ENCODE measurements at regions not wholly inside any gene's neighbourhood (a gene's known extent, or its start where the extent isn't known, plus 50 kb on each side); places are given as distances from the start of the nearest gene placed in this dataset.

- TF ChIP-seq, protein P1, sequence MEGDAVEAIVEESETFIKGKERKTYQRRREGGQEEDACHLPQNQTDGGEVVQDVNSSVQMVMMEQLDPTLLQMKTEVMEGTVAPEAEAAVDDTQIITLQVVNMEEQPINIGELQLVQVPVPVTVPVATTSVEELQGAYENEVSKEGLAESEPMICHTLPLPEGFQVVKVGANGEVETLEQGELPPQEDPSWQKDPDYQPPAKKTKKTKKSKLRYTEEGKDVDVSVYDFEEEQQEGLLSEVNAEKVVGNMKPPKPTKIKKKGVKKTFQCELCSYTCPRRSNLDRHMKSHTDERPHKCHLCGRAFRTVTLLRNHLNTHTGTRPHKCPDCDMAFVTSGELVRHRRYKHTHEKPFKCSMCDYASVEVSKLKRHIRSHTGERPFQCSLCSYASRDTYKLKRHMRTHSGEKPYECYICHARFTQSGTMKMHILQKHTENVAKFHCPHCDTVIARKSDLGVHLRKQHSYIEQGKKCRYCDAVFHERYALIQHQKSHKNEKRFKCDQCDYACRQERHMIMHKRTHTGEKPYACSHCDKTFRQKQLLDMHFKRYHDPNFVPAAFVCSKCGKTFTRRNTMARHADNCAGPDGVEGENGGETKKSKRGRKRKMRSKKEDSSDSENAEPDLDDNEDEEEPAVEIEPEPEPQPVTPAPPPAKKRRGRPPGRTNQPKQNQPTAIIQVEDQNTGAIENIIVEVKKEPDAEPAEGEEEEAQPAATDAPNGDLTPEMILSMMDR (IDR thresholded peaks at IDR 0.05; ENCODE audit: partially characterized antibody, unreplicated experiment) = no peak
- H3K27ac Mint-ChIP-seq (ENCODE audit: unreplicated experiment) = no peak overlapping the region
- H3K9me3 Mint-ChIP-seq (ENCODE audit: unreplicated experiment) = no peaks in the 10 kb centered on the region
- no peak for DNase-seq
- no peaks in the 10 kb centered on the region for H3K4me1 Mint-ChIP-seq (ENCODE audit: low read depth, unreplicated experiment)
- no peak overlapping the region for H3K4me3 Mint-ChIP-seq (ENCODE audit: unreplicated experiment)
- H3K36me3 Mint-ChIP-seq (ENCODE audit: unreplicated experiment) = peaks cover 5% of the 10 kb centered on the region
- no peaks in the 10 kb centered on the region for H3K27me3 Mint-ChIP-seq (ENCODE audit: unreplicated experiment)
Observed at GRCh38 chr4:130186931-130187330, 1091.0 kb downstream of the C4orf33 start.

DNA sequence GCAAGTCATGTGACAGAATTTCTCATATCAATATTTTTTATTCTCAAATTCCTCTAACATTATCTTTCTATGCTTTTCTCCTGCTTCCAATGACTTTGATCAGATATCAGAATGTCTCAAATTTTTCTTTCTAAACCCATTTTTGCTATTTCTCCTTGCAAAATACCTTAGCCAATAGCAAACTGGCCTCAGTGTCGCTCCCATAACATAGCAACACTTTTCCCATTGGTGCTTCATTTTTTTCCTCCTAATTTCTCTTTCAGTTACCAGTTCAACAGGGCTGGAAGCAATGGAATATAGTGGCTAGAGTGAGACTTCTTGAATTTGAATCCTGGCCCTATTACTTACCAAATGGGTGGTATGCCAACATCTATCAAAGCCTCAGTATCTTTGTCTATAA is 1091.6 kb downstream of the C4orf33 start:
- no peak overlapping the region for H3K4me3 Mint-ChIP-seq (ENCODE audit: unreplicated experiment)
- no peak for DNase-seq
- TF ChIP-seq, protein P1 (IDR thresholded peaks at IDR 0.05; ENCODE audit: partially characterized antibody, unreplicated experiment) = no peak
- H3K27me3 Mint-ChIP-seq (ENCODE audit: unreplicated experiment) = no peaks in the 10 kb centered on the region
- peaks cover 5% of the 10 kb centered on the region for H3K36me3 Mint-ChIP-seq (ENCODE audit: unreplicated experiment)
- no peaks in the 10 kb centered on the region for H3K9me3 Mint-ChIP-seq (ENCODE audit: unreplicated experiment)
- no peak overlapping the region for H3K27ac Mint-ChIP-seq (ENCODE audit: unreplicated experiment)
- no peaks in the 10 kb centered on the region for H3K4me1 Mint-ChIP-seq (ENCODE audit: low read depth, unreplicated experiment)

- no peaks in the 10 kb centered on the region for H3K9me3 Mint-ChIP-seq (ENCODE audit: unreplicated experiment)
- peaks cover 5% of the 10 kb centered on the region for H3K36me3 Mint-ChIP-seq (ENCODE audit: unreplicated experiment)
- H3K27ac Mint-ChIP-seq (ENCODE audit: unreplicated experiment) = no peak overlapping the region
- TF ChIP-seq, protein P1 (IDR thresholded peaks at IDR 0.05; ENCODE audit: partially characterized antibody, unreplicated experiment) = no peak
- DNase-seq = no peak
- no peak overlapping the region for H3K4me3 Mint-ChIP-seq (ENCODE audit: unreplicated experiment)
- H3K4me1 Mint-ChIP-seq (ENCODE audit: low read depth, unreplicated experiment) = no peaks in the 10 kb centered on the region
- no peaks in the 10 kb centered on the region for H3K27me3 Mint-ChIP-seq (ENCODE audit: unreplicated experiment)
Observed at GRCh38 chr4:130192787-130193186, 1096.8 kb downstream of the C4orf33 start.

GRCh38 chr4:130197946-130198345 is 1102.0 kb downstream of the C4orf33 start:
- Mint-ChIP-seq H3K9me3 (ENCODE audit: unreplicated experiment) (peaks cover 7% of the 10 kb centered on the region), H3K36me3 (ENCODE audit: unreplicated experiment) (peaks cover 8% of the 10 kb centered on the region), H3K27me3 (ENCODE audit: unreplicated experiment) (peaks cover 2% of the 10 kb centered on the region), H3K4me1 (ENCODE audit: low read depth, unreplicated experiment) (no peaks in the 10 kb centered on the region), H3K4me3 (ENCODE audit: unreplicated experiment) (no peak overlapping the region), H3K27ac (ENCODE audit: unreplicated experiment) (no peak overlapping the region)
- TF ChIP-seq, protein P1 (IDR thresholded peaks at IDR 0.05; ENCODE audit: partially characterized antibody, unreplicated experiment) = no peak
- DNase-seq = no peak

GRCh38 chr4:130203571-130203970 is 1107.6 kb downstream of the C4orf33 start:
- DNase-seq = no peak
- Mint-ChIP-seq H3K27ac (ENCODE audit: unreplicated experiment) (no peak overlapping the region), H3K4me3 (ENCODE audit: unreplicated experiment) (no peak overlapping the region), H3K27me3 (ENCODE audit: unreplicated experiment) (peaks cover 2% of the 10 kb centered on the region), H3K9me3 (ENCODE audit: unreplicated experiment) (peaks cover 10% of the 10 kb centered on the region), H3K36me3 (ENCODE audit: unreplicated experiment) (peaks cover 12% of the 10 kb centered on the region), H3K4me1 (ENCODE audit: low read depth, unreplicated experiment) (no peaks in the 10 kb centered on the region)
- TF ChIP-seq, protein P1 (IDR thresholded peaks at IDR 0.05; ENCODE audit: partially characterized antibody, unreplicated experiment) = no peak

Measured in glutamatergic neuron (in vitro differentiated cells).